ENCODE measurements at regions not wholly inside any gene's neighbourhood (a gene's known extent, or its start where the extent isn't known, plus 50 kb on each side); places are given as distances from the start of the nearest gene placed in this dataset.

DNA sequence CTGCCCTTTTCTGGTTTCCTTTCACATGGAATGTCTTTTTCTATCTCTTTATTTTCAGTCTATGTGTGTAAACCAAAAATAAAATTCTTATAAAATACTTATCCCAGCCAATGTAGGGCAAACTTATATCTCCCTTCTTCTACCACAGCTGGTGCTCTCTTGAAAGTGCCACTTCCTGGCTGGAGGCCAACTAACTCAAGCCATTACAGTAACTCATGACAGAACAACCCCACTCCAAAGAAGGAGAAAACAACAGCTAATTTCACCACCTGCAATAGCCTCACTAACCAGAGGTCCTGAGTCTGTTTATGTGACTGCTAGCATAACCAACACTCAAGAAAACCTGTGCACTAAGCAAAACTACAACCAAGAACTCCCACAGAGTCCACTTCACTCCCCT lies 74.9 kb upstream of the DBX1 start:
- H3F3A ChIP-seq (ENCODE audit: low read length, unreplicated experiment) = no peaks in the 10 kb centered on the region
- no peak for ATAC-seq
- ChIA-PET CTCF (no interaction called here), POLR2A (ENCODE audit: unreplicated experiment) (no interaction called here)
- H3K9me3 ChIP-seq (ENCODE audit: low read length) = no peaks in the 10 kb centered on the region
- no peak overlapping the region for H3K4me2 ChIP-seq (ENCODE audit: low read length)
- H3K9ac ChIP-seq (ENCODE audit: low read length) = no peak overlapping the region
- H3K4me1 ChIP-seq (ENCODE audit: insufficient read depth, low read length) = no peaks in the 10 kb centered on the region
- H3K27me3 ChIP-seq (ENCODE audit: low read length) = peaks cover 4% of the 10 kb centered on the region; the same call in 1 of the 2 replicates
- TF ChIP-seq EZH2phosphoT487 (IDR thresholded peaks at IDR 0.05; ENCODE audit: borderline replicate concordance, low read length) = no peak
- TF ChIP-seq EZH2 (IDR thresholded peaks at IDR 0.05; ENCODE audit: low read length, unreplicated experiment) = no peak
- TF ChIP-seq, protein P1, sequence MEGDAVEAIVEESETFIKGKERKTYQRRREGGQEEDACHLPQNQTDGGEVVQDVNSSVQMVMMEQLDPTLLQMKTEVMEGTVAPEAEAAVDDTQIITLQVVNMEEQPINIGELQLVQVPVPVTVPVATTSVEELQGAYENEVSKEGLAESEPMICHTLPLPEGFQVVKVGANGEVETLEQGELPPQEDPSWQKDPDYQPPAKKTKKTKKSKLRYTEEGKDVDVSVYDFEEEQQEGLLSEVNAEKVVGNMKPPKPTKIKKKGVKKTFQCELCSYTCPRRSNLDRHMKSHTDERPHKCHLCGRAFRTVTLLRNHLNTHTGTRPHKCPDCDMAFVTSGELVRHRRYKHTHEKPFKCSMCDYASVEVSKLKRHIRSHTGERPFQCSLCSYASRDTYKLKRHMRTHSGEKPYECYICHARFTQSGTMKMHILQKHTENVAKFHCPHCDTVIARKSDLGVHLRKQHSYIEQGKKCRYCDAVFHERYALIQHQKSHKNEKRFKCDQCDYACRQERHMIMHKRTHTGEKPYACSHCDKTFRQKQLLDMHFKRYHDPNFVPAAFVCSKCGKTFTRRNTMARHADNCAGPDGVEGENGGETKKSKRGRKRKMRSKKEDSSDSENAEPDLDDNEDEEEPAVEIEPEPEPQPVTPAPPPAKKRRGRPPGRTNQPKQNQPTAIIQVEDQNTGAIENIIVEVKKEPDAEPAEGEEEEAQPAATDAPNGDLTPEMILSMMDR (conservative IDR thresholded peaks at IDR 0.05; ENCODE audit: low read depth, low read length) = no peak
- H2AFZ ChIP-seq (ENCODE audit: low read length) = no peak overlapping the region
- no TSS peak for BruUV-seq (replicated peaks)
- no peak for DNase-seq
- H3K4me3 ChIP-seq (ENCODE audit: low read length) = no peak overlapping the region
- H3K27ac ChIP-seq (ENCODE audit: low read length) = no peak overlapping the region
- no peaks in the 10 kb centered on the region for H4K20me1 ChIP-seq (ENCODE audit: low read length)
- H3K36me3 ChIP-seq (ENCODE audit: low read depth, low read length) = no peaks in the 10 kb centered on the region
- intact Hi-C loops (cut with micrococcal nuclease) = no loop called here
- H3K79me2 ChIP-seq (ENCODE audit: low read length) = no peaks in the 10 kb centered on the region
- H3K9me2 ChIP-seq (replicated peaks; ENCODE audit: low read length) = no peaks in the 10 kb centered on the region

DNA sequence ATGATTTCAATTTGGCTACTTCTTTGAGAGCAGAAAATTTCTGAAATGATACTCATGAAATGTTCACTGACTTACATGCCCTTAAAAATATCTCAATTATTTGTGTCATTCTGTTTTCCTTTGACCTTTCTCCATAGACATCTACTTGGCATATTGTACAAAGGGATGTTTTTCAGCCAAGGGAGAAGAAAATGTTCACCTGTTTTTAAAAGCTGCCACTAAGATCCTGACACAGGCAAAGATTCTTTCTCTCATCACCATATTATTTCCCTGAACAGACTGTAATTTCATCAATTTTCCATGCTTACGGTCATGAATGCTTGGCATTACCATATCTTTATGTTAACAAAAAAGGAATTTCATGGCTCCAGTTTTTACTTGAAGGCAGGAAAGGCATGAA lies 67.4 kb upstream of the DBX1 start:
- ATAC-seq (no peak), DNase-seq (no peak)
- TF ChIP-seq EZH2 (IDR thresholded peaks at IDR 0.05; ENCODE audit: low read length, unreplicated experiment) (no peak), EZH2phosphoT487 (IDR thresholded peaks at IDR 0.05; ENCODE audit: borderline replicate concordance, low read length) (no peak)
- TF ChIP-seq, protein P1 (conservative IDR thresholded peaks at IDR 0.05; ENCODE audit: low read depth, low read length) = no peak
- Histone ChIP-seq H3K79me2 (ENCODE audit: low read length) (no peaks in the 10 kb centered on the region), H3K9me3 (ENCODE audit: low read length) (no peaks in the 10 kb centered on the region), H3F3A (ENCODE audit: low read length, unreplicated experiment) (no peaks in the 10 kb centered on the region), H3K4me2 (ENCODE audit: low read length) (no peak overlapping the region), H3K4me1 (ENCODE audit: insufficient read depth, low read length) (no peaks in the 10 kb centered on the region), H4K20me1 (ENCODE audit: low read length) (no peaks in the 10 kb centered on the region), H3K36me3 (ENCODE audit: low read depth, low read length) (no peaks in the 10 kb centered on the region), H3K9me2 (replicated peaks; ENCODE audit: low read length) (no peaks in the 10 kb centered on the region), H3K27ac (ENCODE audit: low read length) (no peak overlapping the region), H2AFZ (ENCODE audit: low read length) (no peak overlapping the region), H3K27me3 (ENCODE audit: low read length) (0 out of 2 replicates have a peak, but pooled peaks cover 10% of the 10 kb centered on the region), H3K9ac (ENCODE audit: low read length) (no peak overlapping the region), H3K4me3 (ENCODE audit: low read length) (no peak overlapping the region)
- ChIA-PET CTCF (no interaction called here), POLR2A (ENCODE audit: unreplicated experiment) (no interaction called here)
- BruUV-seq (replicated peaks) = no TSS peak
- intact Hi-C loops (cut with micrococcal nuclease) = no loop called here

DNA sequence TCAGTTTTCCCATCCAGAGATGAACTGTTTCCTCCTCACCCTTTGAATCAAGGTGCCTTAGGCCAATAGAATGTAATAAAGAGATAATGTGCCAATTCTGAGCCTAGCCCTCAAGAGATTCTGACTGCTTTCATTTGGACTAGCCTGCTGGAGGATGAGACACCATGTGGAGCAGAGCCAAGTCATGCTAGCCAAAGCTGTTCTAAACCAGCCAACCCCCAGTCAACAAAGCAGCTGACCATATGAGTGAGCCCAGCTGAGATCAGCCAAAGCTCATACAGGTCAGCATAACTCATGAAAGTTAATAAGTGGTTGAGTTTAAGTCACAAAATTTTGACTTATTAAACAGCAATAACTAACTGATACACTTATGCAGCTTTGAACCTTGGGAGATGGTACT lies 66.7 kb upstream of the DBX1 start:
- Histone ChIP-seq H3K4me3 (ENCODE audit: low read length) (no peak overlapping the region), H3K79me2 (ENCODE audit: low read length) (no peaks in the 10 kb centered on the region), H3K9me3 (ENCODE audit: low read length) (no peaks in the 10 kb centered on the region), H3K36me3 (ENCODE audit: low read depth, low read length) (no peaks in the 10 kb centered on the region), H3K4me2 (ENCODE audit: low read length) (no peak overlapping the region), H2AFZ (ENCODE audit: low read length) (no peak overlapping the region), H3K27me3 (ENCODE audit: low read length) (peaks cover 17% of the 10 kb centered on the region; the same call in 1 of the 2 replicates), H3K9me2 (replicated peaks; ENCODE audit: low read length) (no peaks in the 10 kb centered on the region), H3K4me1 (ENCODE audit: insufficient read depth, low read length) (no peaks in the 10 kb centered on the region), H4K20me1 (ENCODE audit: low read length) (no peaks in the 10 kb centered on the region), H3K9ac (ENCODE audit: low read length) (no peak overlapping the region), H3F3A (ENCODE audit: low read length, unreplicated experiment) (no peaks in the 10 kb centered on the region), H3K27ac (ENCODE audit: low read length) (no peak overlapping the region)
- DNase-seq (peak; percentile 5), ATAC-seq (no peak)
- intact Hi-C loops (cut with micrococcal nuclease) = no loop called here
- ChIA-PET CTCF (no interaction called here), POLR2A (ENCODE audit: unreplicated experiment) (no interaction called here)
- no TSS peak for BruUV-seq (replicated peaks)
- TF ChIP-seq EZH2 (IDR thresholded peaks at IDR 0.05; ENCODE audit: low read length, unreplicated experiment) = no peak
- TF ChIP-seq, protein P1 (conservative IDR thresholded peaks at IDR 0.05; ENCODE audit: low read depth, low read length) = no peak
- TF ChIP-seq EZH2phosphoT487 (IDR thresholded peaks at IDR 0.05; ENCODE audit: borderline replicate concordance, low read length) = no peak
